Liver (tissue), 3 donors: ENCODE measurements at regions not wholly inside any gene's neighbourhood (a gene's known extent, or its start where the extent isn't known, plus 50 kb on each side); places are given as distances from the start of the nearest gene placed in this dataset.

Source experiments
- EGR1 ChIP-seq, 2 donors: IDR thresholded peaks; 2 replicates each; pipeline ENCODE4 v1.6.1; 2016 to 2018; ENCODE audit warnings: antibody characterized with exemption in 2 of 2, low read depth in 2 of 2
- GABPA ChIP-seq, 2 donors: IDR thresholded peaks in 1 of 2; conservative IDR thresholded peaks in 1 of 2; 2 replicates each; pipeline ENCODE4 v1.6.1; 2016; ENCODE audit warnings: antibody characterized with exemption in 2 of 2, mild to moderate bottlenecking in 1 of 2, moderate library complexity in 1 of 2
- HNF4A ChIP-seq, 2 donors: conservative IDR thresholded peaks; 2 replicates each; pipeline ENCODE4 v1.6.1; 2016; ENCODE audit warnings: antibody characterized with exemption in 2 of 2, mild to moderate bottlenecking in 2 of 2
- JUND ChIP-seq, 2 donors: IDR thresholded peaks; 2 replicates each; pipeline ENCODE4 v1.6.1; 2016; ENCODE audit warnings: antibody characterized with exemption in 2 of 2
- RAD21 ChIP-seq, 2 donors: IDR thresholded peaks; 2 replicates each; pipeline ENCODE4 v1.6.1; 2016; ENCODE audit warnings: antibody characterized with exemption in 2 of 2, mild to moderate bottlenecking in 2 of 2
- RXRA ChIP-seq, 2 donors: IDR thresholded peaks; 2 replicates each; pipeline ENCODE4 v1.6.1; 2017 to 2018; ENCODE audit warnings: antibody characterized with exemption in 2 of 2, mild to moderate bottlenecking in 1 of 2
- SP1 ChIP-seq: IDR thresholded peaks from 2 replicates; pipeline ENCODE4 v1.6.1; 2018; ENCODE audit warnings: antibody characterized with exemption, mild to moderate bottlenecking
- TAF1 ChIP-seq: conservative IDR thresholded peaks from 2 replicates; pipeline ENCODE4 v1.6.1; 2016; ENCODE audit warnings: antibody characterized with exemption, mild to moderate bottlenecking
- YY1 ChIP-seq: IDR thresholded peaks from 2 replicates; pipeline ENCODE4 v1.6.1; 2016; ENCODE audit warnings: antibody characterized with exemption, mild to moderate bottlenecking
- TF ChIP-seq, protein P1 (sequence below): fragments of 150-350 bp; IDR thresholded peaks from 2 replicates; pipeline ENCODE4 v1.5.1; 2017; ENCODE audit warnings: improper control_type of control experiment, low read depth, low read length; ENCODE audit not compliant: missing input control
- TF ChIP-seq, protein P2 (sequence below): IDR thresholded peaks from 2 replicates; pipeline ENCODE4 v1.6.1; 2016; ENCODE audit warnings: antibody characterized with exemption
- TF ChIP-seq, protein P3 (sequence below): IDR thresholded peaks from 2 replicates; pipeline ENCODE4 v1.6.1; 2016; ENCODE audit warnings: antibody characterized with exemption
- TF ChIP-seq, protein P4 (sequence below): IDR thresholded peaks from 2 replicates; pipeline ENCODE4 v1.6.1; 2016; ENCODE audit warnings: antibody characterized with exemption
- donor health status: healthy.
- donor health status: healthy.

DNA sequence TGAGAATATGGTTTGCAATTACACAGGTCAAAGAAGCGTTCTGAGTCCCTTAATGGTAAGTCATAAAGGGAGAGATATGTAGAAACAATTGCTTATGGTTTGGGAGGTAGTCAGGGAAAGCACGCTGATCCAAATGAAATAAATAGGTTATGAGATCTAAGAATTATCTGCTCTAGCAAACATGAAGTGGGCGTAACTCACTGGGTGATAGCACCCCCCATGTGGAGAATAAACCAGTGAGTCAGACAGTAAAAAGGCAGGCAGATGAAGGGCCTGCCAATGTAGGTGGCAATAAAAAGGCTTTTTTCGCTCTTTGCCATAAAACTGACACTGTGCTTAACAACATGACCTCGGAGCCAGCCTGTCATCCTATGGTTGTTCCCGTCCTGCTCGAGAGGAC, 306.9 kb downstream of the GLRX3 start:
- TF ChIP-seq SP1 (no peak), YY1 (no peak), JUND (IDR thresholded peaks at IDR 0.05) (no peak), TAF1 (no peak), HNF4A (conservative IDR thresholded peaks at IDR 0.05) (no peak), RAD21 (IDR thresholded peaks at IDR 0.05) (no peak), RXRA (IDR thresholded peaks at IDR 0.05) (no peak), GABPA (IDR thresholded peaks at IDR 0.05 in 1 of 2, conservative IDR thresholded peaks at IDR 0.05 in 1 of 2) (no peak), EGR1 (IDR thresholded peaks at IDR 0.05; ENCODE audit: low read depth in 2 of 2) (no peak)
- TF ChIP-seq, protein P1, sequence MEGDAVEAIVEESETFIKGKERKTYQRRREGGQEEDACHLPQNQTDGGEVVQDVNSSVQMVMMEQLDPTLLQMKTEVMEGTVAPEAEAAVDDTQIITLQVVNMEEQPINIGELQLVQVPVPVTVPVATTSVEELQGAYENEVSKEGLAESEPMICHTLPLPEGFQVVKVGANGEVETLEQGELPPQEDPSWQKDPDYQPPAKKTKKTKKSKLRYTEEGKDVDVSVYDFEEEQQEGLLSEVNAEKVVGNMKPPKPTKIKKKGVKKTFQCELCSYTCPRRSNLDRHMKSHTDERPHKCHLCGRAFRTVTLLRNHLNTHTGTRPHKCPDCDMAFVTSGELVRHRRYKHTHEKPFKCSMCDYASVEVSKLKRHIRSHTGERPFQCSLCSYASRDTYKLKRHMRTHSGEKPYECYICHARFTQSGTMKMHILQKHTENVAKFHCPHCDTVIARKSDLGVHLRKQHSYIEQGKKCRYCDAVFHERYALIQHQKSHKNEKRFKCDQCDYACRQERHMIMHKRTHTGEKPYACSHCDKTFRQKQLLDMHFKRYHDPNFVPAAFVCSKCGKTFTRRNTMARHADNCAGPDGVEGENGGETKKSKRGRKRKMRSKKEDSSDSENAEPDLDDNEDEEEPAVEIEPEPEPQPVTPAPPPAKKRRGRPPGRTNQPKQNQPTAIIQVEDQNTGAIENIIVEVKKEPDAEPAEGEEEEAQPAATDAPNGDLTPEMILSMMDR, result no peak
- TF ChIP-seq, protein P2, sequence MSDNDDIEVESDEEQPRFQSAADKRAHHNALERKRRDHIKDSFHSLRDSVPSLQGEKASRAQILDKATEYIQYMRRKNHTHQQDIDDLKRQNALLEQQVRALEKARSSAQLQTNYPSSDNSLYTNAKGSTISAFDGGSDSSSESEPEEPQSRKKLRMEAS, result no peak
- TF ChIP-seq, protein P3, sequence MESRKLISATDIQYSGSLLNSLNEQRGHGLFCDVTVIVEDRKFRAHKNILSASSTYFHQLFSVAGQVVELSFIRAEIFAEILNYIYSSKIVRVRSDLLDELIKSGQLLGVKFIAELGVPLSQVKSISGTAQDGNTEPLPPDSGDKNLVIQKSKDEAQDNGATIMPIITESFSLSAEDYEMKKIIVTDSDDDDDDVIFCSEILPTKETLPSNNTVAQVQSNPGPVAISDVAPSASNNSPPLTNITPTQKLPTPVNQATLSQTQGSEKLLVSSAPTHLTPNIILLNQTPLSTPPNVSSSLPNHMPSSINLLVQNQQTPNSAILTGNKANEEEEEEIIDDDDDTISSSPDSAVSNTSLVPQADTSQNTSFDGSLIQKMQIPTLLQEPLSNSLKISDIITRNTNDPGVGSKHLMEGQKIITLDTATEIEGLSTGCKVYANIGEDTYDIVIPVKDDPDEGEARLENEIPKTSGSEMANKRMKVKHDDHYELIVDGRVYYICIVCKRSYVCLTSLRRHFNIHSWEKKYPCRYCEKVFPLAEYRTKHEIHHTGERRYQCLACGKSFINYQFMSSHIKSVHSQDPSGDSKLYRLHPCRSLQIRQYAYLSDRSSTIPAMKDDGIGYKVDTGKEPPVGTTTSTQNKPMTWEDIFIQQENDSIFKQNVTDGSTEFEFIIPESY, result no peak
- TF ChIP-seq, protein P4, sequence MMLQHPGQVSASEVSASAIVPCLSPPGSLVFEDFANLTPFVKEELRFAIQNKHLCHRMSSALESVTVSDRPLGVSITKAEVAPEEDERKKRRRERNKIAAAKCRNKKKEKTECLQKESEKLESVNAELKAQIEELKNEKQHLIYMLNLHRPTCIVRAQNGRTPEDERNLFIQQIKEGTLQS, result no peak
